Endothelial cell (in vitro differentiated cells): ENCODE measurements at regions not wholly inside any gene's neighbourhood (a gene's known extent, or its start where the extent isn't known, plus 50 kb on each side); places are given as distances from the start of the nearest gene placed in this dataset.

Experiments used
- DNase-seq: peaks from one replicate; pipeline ENCODE4 v3.0.0; 2021; ENCODE audit warnings: low spot score
- H3K27ac Mint-ChIP-seq: one replicate; pipeline ENCODE4 v1.8.0; 2021; ENCODE audit warnings: mixed read lengths, inconsistent platforms; ENCODE audit not compliant: unreplicated experiment
- H3K27me3 Mint-ChIP-seq: one replicate; pipeline ENCODE4 v1.8.0; 2021; ENCODE audit warnings: mild to moderate bottlenecking, moderate library complexity, mixed read lengths, inconsistent platforms; ENCODE audit not compliant: unreplicated experiment
- H3K36me3 Mint-ChIP-seq: one replicate; pipeline ENCODE4 v1.8.0; 2021; ENCODE audit warnings: mild to moderate bottlenecking, low read depth, mixed read lengths, inconsistent platforms; ENCODE audit not compliant: unreplicated experiment
- H3K4me1 Mint-ChIP-seq: one replicate; pipeline ENCODE4 v1.8.0; 2021; ENCODE audit warnings: mild to moderate bottlenecking, mixed read lengths, inconsistent platforms; ENCODE audit not compliant: unreplicated experiment
- H3K4me3 Mint-ChIP-seq: one replicate; pipeline ENCODE4 v1.8.0; 2021; ENCODE audit warnings: mild to moderate bottlenecking, mixed read lengths, inconsistent platforms; ENCODE audit not compliant: unreplicated experiment
- H3K9me3 Mint-ChIP-seq: one replicate; pipeline ENCODE4 v1.8.0; 2021; ENCODE audit warnings: mixed read lengths, inconsistent platforms; ENCODE audit not compliant: unreplicated experiment
- TF ChIP-seq, protein P1 (sequence below): fragments of 200-600 bp; sonication (generic); IDR thresholded peaks from one replicate; pipeline ENCODE4 v1.5.0; 2021; ENCODE audit warnings: antibody characterized with exemption; ENCODE audit not compliant: unreplicated experiment

DNA sequence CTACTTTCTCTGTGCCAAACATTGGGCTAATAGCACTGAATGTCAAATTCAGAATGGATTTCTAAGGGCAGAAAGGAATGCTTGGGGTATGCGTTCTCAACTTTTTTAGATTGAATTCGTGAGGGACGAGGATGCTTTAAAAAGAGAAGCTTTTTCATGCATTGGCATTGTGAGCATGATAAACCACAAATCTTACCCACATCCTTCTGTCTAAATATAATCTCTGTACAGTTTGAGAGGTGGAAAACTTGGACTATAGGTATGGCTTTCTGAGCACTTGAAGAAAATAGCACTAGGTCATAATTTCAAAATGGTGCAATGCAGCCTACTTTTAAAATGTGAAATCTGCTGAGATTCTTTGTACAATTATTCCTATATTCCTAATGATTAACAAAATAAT lies 71.4 kb upstream of the HHIP start:
- Mint-ChIP-seq H3K4me1 (no peaks in the 10 kb centered on the region), H3K9me3 (no peaks in the 10 kb centered on the region), H3K4me3 (no peak overlapping the region), H3K36me3 (no peaks in the 10 kb centered on the region), H3K27ac (no peak overlapping the region), H3K27me3 (no peaks in the 10 kb centered on the region)
- no peak for DNase-seq
- TF ChIP-seq, protein P1, sequence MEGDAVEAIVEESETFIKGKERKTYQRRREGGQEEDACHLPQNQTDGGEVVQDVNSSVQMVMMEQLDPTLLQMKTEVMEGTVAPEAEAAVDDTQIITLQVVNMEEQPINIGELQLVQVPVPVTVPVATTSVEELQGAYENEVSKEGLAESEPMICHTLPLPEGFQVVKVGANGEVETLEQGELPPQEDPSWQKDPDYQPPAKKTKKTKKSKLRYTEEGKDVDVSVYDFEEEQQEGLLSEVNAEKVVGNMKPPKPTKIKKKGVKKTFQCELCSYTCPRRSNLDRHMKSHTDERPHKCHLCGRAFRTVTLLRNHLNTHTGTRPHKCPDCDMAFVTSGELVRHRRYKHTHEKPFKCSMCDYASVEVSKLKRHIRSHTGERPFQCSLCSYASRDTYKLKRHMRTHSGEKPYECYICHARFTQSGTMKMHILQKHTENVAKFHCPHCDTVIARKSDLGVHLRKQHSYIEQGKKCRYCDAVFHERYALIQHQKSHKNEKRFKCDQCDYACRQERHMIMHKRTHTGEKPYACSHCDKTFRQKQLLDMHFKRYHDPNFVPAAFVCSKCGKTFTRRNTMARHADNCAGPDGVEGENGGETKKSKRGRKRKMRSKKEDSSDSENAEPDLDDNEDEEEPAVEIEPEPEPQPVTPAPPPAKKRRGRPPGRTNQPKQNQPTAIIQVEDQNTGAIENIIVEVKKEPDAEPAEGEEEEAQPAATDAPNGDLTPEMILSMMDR, result no peak

- no peaks in the 10 kb centered on the region for H3K4me1 Mint-ChIP-seq
- TF ChIP-seq, protein P1, result no peak
- DNase-seq, result peak; percentile 10
- no peaks in the 10 kb centered on the region for H3K27me3 Mint-ChIP-seq
- H3K27ac Mint-ChIP-seq, result no peak overlapping the region
- no peak overlapping the region for H3K4me3 Mint-ChIP-seq
- no peaks in the 10 kb centered on the region for H3K36me3 Mint-ChIP-seq
- no peaks in the 10 kb centered on the region for H3K9me3 Mint-ChIP-seq
Observed at GRCh38 chr4:144575181-144575580, 70.8 kb upstream of the HHIP start.

- Mint-ChIP-seq H3K4me3 (no peak overlapping the region), H3K4me1 (no peaks in the 10 kb centered on the region), H3K27ac (no peak overlapping the region), H3K9me3 (no peaks in the 10 kb centered on the region), H3K36me3 (no peaks in the 10 kb centered on the region), H3K27me3 (no peaks in the 10 kb centered on the region)
- no peak for DNase-seq
- TF ChIP-seq, protein P1, result no peak
Observed at GRCh38 chr4:144578681-144579080, 67.3 kb upstream of the HHIP start.

GRCh38 chr4:144579411-144580030 lies 66.4 kb upstream of the HHIP start:
- Mint-ChIP-seq H3K27ac (no peak overlapping the region), H3K27me3 (peaks cover 3% of the 10 kb centered on the region), H3K9me3 (no peaks in the 10 kb centered on the region), H3K4me1 (no peaks in the 10 kb centered on the region), H3K4me3 (no peak overlapping the region), H3K36me3 (no peaks in the 10 kb centered on the region)
- no peak for DNase-seq
- TF ChIP-seq, protein P1, result no peak

GRCh38 chr4:144580430-144580829 lies 65.5 kb upstream of the HHIP start:
- Mint-ChIP-seq H3K4me3 (no peak overlapping the region), H3K36me3 (no peaks in the 10 kb centered on the region), H3K4me1 (no peaks in the 10 kb centered on the region), H3K27ac (no peak overlapping the region), H3K27me3 (peaks cover 3% of the 10 kb centered on the region), H3K9me3 (no peaks in the 10 kb centered on the region)
- DNase-seq, result no peak
- TF ChIP-seq, protein P1, result no peak
